ENCODE measurements at regions not wholly inside any gene's neighbourhood (a gene's known extent, or its start where the extent isn't known, plus 50 kb on each side); places are given as distances from the start of the nearest gene placed in this dataset.

DNA sequence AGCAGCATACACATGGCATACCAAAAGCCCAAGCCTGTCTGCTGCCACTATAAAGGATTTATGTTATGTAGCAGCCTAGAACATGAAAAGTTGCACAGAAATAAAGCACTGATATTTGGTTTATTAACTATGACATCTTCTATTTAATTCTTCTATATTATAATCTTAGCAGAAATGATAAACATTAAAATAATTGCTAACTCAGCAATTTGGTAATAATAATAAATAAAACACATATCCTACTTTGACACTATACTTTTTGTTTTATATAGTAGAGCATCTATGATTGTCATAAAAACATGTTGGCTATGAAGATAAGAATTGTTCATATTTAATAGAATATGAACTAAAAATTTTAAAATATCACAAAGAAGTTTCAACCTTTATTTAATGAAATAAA lies 1733.3 kb upstream of the IGFBP7 start (continued):
- TF ChIP-seq, protein P1, sequence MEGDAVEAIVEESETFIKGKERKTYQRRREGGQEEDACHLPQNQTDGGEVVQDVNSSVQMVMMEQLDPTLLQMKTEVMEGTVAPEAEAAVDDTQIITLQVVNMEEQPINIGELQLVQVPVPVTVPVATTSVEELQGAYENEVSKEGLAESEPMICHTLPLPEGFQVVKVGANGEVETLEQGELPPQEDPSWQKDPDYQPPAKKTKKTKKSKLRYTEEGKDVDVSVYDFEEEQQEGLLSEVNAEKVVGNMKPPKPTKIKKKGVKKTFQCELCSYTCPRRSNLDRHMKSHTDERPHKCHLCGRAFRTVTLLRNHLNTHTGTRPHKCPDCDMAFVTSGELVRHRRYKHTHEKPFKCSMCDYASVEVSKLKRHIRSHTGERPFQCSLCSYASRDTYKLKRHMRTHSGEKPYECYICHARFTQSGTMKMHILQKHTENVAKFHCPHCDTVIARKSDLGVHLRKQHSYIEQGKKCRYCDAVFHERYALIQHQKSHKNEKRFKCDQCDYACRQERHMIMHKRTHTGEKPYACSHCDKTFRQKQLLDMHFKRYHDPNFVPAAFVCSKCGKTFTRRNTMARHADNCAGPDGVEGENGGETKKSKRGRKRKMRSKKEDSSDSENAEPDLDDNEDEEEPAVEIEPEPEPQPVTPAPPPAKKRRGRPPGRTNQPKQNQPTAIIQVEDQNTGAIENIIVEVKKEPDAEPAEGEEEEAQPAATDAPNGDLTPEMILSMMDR (IDR thresholded peaks at IDR 0.05), result no peak
- TF ChIP-seq CHD2 (IDR thresholded peaks at IDR 0.05; ENCODE audit: low read length, partially characterized antibody), result no peak
- TF ChIP-seq EP300 (IDR thresholded peaks at IDR 0.05; ENCODE audit: borderline replicate concordance in 1 of 2, low read depth in 1 of 2, low read length in 1 of 2), result no peak
- no peak for TF ChIP-seq GABPA (IDR thresholded peaks at IDR 0.05; ENCODE audit: low read depth)
- TF ChIP-seq MXI1 (IDR thresholded peaks at IDR 0.05; ENCODE audit: low read depth, low read length), result no peak
- no peak for TF ChIP-seq ELF1 (IDR thresholded peaks at IDR 0.05)
- TF ChIP-seq, protein P2, sequence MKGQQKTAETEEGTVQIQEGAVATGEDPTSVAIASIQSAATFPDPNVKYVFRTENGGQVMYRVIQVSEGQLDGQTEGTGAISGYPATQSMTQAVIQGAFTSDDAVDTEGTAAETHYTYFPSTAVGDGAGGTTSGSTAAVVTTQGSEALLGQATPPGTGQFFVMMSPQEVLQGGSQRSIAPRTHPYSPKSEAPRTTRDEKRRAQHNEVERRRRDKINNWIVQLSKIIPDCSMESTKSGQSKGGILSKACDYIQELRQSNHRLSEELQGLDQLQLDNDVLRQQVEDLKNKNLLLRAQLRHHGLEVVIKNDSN (IDR thresholded peaks at IDR 0.05; ENCODE audit: borderline replicate concordance, low read depth), result no peak
- no peak for TF ChIP-seq RAD21 (IDR thresholded peaks at IDR 0.05; ENCODE audit: low read length)

- ChIA-PET CTCF (no interaction called here), POLR2A (no interaction called here)
- no peak overlapping the region for H3K4me2 ChIP-seq
- no peaks in the 10 kb centered on the region for H3K9me2 ChIP-seq
- H3K27me3 ChIP-seq (ENCODE audit: insufficient read depth), result no peaks in the 10 kb centered on the region
- 0% methylated on average over 1 of the region's 1 CpG for WGBS (ENCODE audit: low lambda C conversion rate)
- no peak overlapping the region for H3K9ac ChIP-seq
- H3K79me2 ChIP-seq (ENCODE audit: insufficient read depth), result no peaks in the 10 kb centered on the region
- H3K9me3 ChIP-seq, result 0 out of 2 replicates have a peak, but pooled peaks cover 7% of the 10 kb centered on the region
- H3F3A ChIP-seq (replicated peaks; ENCODE audit: insufficient read depth), result no peaks in the 10 kb centered on the region
- H3K36me3 ChIP-seq (replicated peaks in 1 of 2; ENCODE audit: control insufficient read depth in 1 of 2, insufficient read depth in 2 of 2, low read length in 1 of 2), result no peaks in the 10 kb centered on the region
- no peaks in the 10 kb centered on the region; a peak in 1 of 4 replicates for H3K4me1 ChIP-seq (ENCODE audit: control insufficient read depth in 1 of 2, insufficient read depth in 2 of 2, low read depth in 1 of 2, low read length in 1 of 2)
- no peak overlapping the region for H3K27ac ChIP-seq (ENCODE audit: low read depth in 2 of 2, low read length in 1 of 2)
- TF ChIP-seq POLR2AphosphoS5 (IDR thresholded peaks at IDR 0.05; ENCODE audit: low read depth, low read length) (no peak), TAF1 (IDR thresholded peaks at IDR 0.05; ENCODE audit: borderline replicate concordance, low read depth, low read length) (no peak), FOXJ3 (CRISPR knock-in tag; IDR thresholded peaks at IDR 0.05) (no peak), RAD21 (IDR thresholded peaks at IDR 0.05; ENCODE audit: low read length) (no peak), TEAD4 (IDR thresholded peaks at IDR 0.05; ENCODE audit: borderline replicate concordance, insufficient read depth) (no peak), RCOR1 (IDR thresholded peaks at IDR 0.05; ENCODE audit: low read length) (no peak), SMC3 (IDR thresholded peaks at IDR 0.05; ENCODE audit: low read depth, low read length) (no peak), GABPA (IDR thresholded peaks at IDR 0.05; ENCODE audit: low read depth) (no peak), ZBTB33 (IDR thresholded peaks at IDR 0.05; ENCODE audit: borderline replicate concordance, low read depth) (no peak), MXI1 (IDR thresholded peaks at IDR 0.05; ENCODE audit: low read depth, low read length) (no peak), ELF1 (IDR thresholded peaks at IDR 0.05) (no peak), YY1 (IDR thresholded peaks at IDR 0.05; ENCODE audit: low read depth) (no peak)
- TF ChIP-seq, protein P3, sequence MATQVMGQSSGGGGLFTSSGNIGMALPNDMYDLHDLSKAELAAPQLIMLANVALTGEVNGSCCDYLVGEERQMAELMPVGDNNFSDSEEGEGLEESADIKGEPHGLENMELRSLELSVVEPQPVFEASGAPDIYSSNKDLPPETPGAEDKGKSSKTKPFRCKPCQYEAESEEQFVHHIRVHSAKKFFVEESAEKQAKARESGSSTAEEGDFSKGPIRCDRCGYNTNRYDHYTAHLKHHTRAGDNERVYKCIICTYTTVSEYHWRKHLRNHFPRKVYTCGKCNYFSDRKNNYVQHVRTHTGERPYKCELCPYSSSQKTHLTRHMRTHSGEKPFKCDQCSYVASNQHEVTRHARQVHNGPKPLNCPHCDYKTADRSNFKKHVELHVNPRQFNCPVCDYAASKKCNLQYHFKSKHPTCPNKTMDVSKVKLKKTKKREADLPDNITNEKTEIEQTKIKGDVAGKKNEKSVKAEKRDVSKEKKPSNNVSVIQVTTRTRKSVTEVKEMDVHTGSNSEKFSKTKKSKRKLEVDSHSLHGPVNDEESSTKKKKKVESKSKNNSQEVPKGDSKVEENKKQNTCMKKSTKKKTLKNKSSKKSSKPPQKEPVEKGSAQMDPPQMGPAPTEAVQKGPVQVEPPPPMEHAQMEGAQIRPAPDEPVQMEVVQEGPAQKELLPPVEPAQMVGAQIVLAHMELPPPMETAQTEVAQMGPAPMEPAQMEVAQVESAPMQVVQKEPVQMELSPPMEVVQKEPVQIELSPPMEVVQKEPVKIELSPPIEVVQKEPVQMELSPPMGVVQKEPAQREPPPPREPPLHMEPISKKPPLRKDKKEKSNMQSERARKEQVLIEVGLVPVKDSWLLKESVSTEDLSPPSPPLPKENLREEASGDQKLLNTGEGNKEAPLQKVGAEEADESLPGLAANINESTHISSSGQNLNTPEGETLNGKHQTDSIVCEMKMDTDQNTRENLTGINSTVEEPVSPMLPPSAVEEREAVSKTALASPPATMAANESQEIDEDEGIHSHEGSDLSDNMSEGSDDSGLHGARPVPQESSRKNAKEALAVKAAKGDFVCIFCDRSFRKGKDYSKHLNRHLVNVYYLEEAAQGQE (IDR thresholded peaks at IDR 0.05; ENCODE audit: low read depth, low read length), result no peak
- H3K4me3 ChIP-seq (ENCODE audit: low read depth in 2 of 2, low read length in 1 of 2), result no peak overlapping the region
- DNase-seq, result no peak
- no peak overlapping the region for H2AFZ ChIP-seq (ENCODE audit: low read depth)
- no peaks in the 10 kb centered on the region for H4K20me1 ChIP-seq (ENCODE audit: insufficient read depth)
Measured at GRCh38 chr4:58833126-58833525, 1722.9 kb upstream of the IGFBP7 start.

Measured in SK-N-SH (cell line).